ENCODE measurements at regions not wholly inside any gene's neighbourhood (a gene's known extent, or its start where the extent isn't known, plus 50 kb on each side); places are given as distances from the start of the nearest gene placed in this dataset.

GRCh38 chr2:13252615-13253014 is 535.9 kb downstream of the TRIB2 start (continued):
- TF ChIP-seq CHD7 (IDR thresholded peaks at IDR 0.05; ENCODE audit: low read depth, low read length) = no peak
- no peak for TF ChIP-seq CTCFL (IDR thresholded peaks at IDR 0.05; ENCODE audit: borderline replicate concordance, insufficient read depth, low read depth, low read length, poor library complexity, severe bottlenecking)
- no peak for TF ChIP-seq PTTG1 (tag; IDR thresholded peaks at IDR 0.05; ENCODE audit: low read depth)
- no peak for TF ChIP-seq TAF9B (IDR thresholded peaks at IDR 0.05; ENCODE audit: partially characterized antibody)
- no peak for TF ChIP-seq ZNF184 (CRISPR knock-in tag; IDR thresholded peaks at IDR 0.05)
- TF ChIP-seq FOXJ3 (CRISPR knock-in tag; IDR thresholded peaks at IDR 0.05) = no peak
- TF ChIP-seq ZNF143 (CRISPR knock-in tag; IDR thresholded peaks at IDR 0.05) = no peak
- TF ChIP-seq ETV6 (IDR thresholded peaks at IDR 0.05; ENCODE audit: borderline replicate concordance in 1 of 2, low read depth in 2 of 2, low read length in 1 of 2) = no peak
- no peak for TF ChIP-seq ETV6 (CRISPR knock-in tag; IDR thresholded peaks at IDR 0.05; ENCODE audit: borderline replicate concordance)
- no peak for TF ChIP-seq XRCC5 (IDR thresholded peaks at IDR 0.05; ENCODE audit: low read depth, low read length)
- no peak for TF ChIP-seq FUS (optimal IDR thresholded peaks at IDR 0.05; ENCODE audit: low read depth, low read length)
- no peak for TF ChIP-seq TBL1XR1 (IDR thresholded peaks at IDR 0.05; ENCODE audit: low read length in 2 of 2)
- no peak for TF ChIP-seq NFIX (CRISPR knock-in tag; IDR thresholded peaks at IDR 0.05; ENCODE audit: low read depth)
- no peak for TF ChIP-seq RBM15 (IDR thresholded peaks at IDR 0.05; ENCODE audit: insufficient read depth, low read length)
- no peak for TF ChIP-seq TCF3 (CRISPR knock-in tag; IDR thresholded peaks at IDR 0.05)
